ENCODE measurements at regions not wholly inside any gene's neighbourhood (a gene's known extent, or its start where the extent isn't known, plus 50 kb on each side); places are given as distances from the start of the nearest gene placed in this dataset.

- Histone ChIP-seq H3K4me1 (ENCODE audit: control insufficient read depth, insufficient read depth, low read length) (no peaks in the 10 kb centered on the region), H3K9me3 (replicated peaks; ENCODE audit: control insufficient read depth, low read depth, low read length) (no peaks in the 10 kb centered on the region), H3K27ac (ENCODE audit: low read length) (no peak overlapping the region), H3K36me3 (ENCODE audit: control insufficient read depth, insufficient read depth, low read length) (no peaks in the 10 kb centered on the region), H3K4me3 (ENCODE audit: low read length) (no peak overlapping the region), H3K27me3 (ENCODE audit: control insufficient read depth, insufficient read depth, low read length) (peaks cover 2% of the 10 kb centered on the region)
- 64% methylated on average over 16 of the region's 21 CpGs for WGBS (ENCODE audit: insufficient coverage)
- DNase-seq = no peak
These were observed 90.0 kb upstream of the PPP2R3B start for GRCh38 chrX:476724-477075.

- no peak overlapping the region for H3K4me3 ChIP-seq (ENCODE audit: low read length)
- no peaks in the 10 kb centered on the region for H3K4me1 ChIP-seq (ENCODE audit: control insufficient read depth, insufficient read depth, low read length)
- no peak for DNase-seq
- H3K9me3 ChIP-seq (replicated peaks; ENCODE audit: control insufficient read depth, low read depth, low read length) = no peaks in the 10 kb centered on the region
- WGBS (ENCODE audit: insufficient coverage) = 77% methylated on average over 18 of the region's 18 CpGs
- H3K27me3 ChIP-seq (ENCODE audit: control insufficient read depth, insufficient read depth, low read length) = peaks cover 4% of the 10 kb centered on the region
- H3K36me3 ChIP-seq (ENCODE audit: control insufficient read depth, insufficient read depth, low read length) = no peaks in the 10 kb centered on the region
- H3K27ac ChIP-seq (ENCODE audit: low read length) = no peak overlapping the region
These were observed 90.8 kb upstream of the PPP2R3B start for GRCh38 chrX:477441-478012.

DNA sequence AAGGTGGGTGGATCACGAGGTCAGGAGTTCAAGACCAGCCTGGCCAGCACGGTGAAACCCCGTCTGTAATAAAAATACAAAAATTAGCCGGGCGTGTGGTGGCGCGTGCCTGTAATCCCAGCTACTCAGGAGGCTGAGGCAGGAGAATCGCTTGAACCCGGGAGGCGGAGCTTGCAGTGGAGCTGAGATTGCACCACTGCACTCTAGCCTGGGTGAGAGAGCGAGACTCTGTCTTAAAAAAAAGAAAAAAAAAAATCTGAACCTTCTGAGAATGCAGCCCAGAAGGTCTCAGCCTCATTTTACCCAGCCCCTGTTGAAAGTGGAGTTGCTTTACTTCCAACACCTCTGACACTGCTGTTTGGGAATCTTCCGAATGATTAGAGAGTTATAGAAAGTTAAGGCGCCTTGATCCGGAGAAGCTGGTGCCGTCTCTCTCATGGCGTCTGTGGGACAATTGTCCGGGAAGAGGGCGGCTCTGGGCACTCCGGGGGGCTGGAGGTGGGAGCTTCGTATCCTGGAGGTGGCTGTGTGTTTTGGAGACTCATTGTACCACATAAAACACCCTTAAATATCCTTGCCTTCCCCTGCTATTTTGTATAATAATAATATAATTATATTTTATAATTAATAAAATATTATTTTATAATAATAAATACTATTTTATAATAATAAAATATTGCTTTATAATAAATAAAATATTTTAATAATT, 92.7 kb upstream of the PPP2R3B start:
- Histone ChIP-seq H3K9me3 (replicated peaks; ENCODE audit: control insufficient read depth, low read depth, low read length) (no peaks in the 10 kb centered on the region), H3K27ac (ENCODE audit: low read length) (no peak overlapping the region), H3K4me1 (ENCODE audit: control insufficient read depth, insufficient read depth, low read length) (no peaks in the 10 kb centered on the region), H3K27me3 (ENCODE audit: control insufficient read depth, insufficient read depth, low read length) (peaks cover 9% of the 10 kb centered on the region), H3K4me3 (ENCODE audit: low read length) (no peak overlapping the region), H3K36me3 (ENCODE audit: control insufficient read depth, insufficient read depth, low read length) (no peaks in the 10 kb centered on the region)
- no peak for DNase-seq
- 83% methylated on average over 10 of the region's 20 CpGs for WGBS (ENCODE audit: insufficient coverage)

DNA sequence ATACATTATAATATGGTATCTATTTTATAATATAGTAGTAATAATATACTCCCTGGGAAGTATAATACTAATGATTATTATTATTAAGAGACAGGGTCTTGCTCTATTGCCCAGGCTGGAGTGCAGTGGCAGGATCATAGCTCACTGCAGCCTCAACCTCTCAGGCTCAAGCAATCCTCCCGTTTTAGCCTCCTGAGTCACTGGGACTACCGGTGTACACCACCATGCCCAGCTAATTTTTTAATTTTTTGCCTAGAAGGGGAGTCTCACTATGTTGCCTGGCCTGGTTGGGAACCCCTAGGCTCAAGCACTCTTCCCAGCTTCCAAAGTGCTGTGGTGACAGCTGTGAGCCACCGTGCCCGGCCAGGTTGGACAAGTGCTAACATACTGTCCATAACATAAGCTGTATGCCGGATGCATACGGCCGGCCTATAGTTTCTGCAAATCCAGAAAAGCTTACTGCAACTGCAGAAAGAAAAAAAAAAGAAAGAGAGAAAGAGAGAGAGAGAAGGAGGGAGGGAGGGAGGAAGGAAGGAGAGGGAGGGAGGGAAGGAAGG, 94.2 kb upstream of the PPP2R3B start:
- 87% methylated on average over 5 of the region's 7 CpGs for WGBS (ENCODE audit: insufficient coverage)
- no peaks in the 10 kb centered on the region for H3K4me1 ChIP-seq (ENCODE audit: control insufficient read depth, insufficient read depth, low read length)

GRCh38 chrX:482192-482701, 95.5 kb upstream of the PPP2R3B start:
- Histone ChIP-seq H3K27ac (ENCODE audit: low read length) (no peak overlapping the region), H3K9me3 (replicated peaks; ENCODE audit: control insufficient read depth, low read depth, low read length) (no peaks in the 10 kb centered on the region), H3K4me1 (ENCODE audit: control insufficient read depth, insufficient read depth, low read length) (no peaks in the 10 kb centered on the region), H3K36me3 (ENCODE audit: control insufficient read depth, insufficient read depth, low read length) (no peaks in the 10 kb centered on the region), H3K4me3 (ENCODE audit: low read length) (no peak overlapping the region), H3K27me3 (ENCODE audit: control insufficient read depth, insufficient read depth, low read length) (peaks cover 7% of the 10 kb centered on the region)
- WGBS (ENCODE audit: insufficient coverage) = 67% methylated on average over 12 of the region's 13 CpGs
- DNase-seq = no peak

More for the DNA sequence above, 94.2 kb upstream of the PPP2R3B start:
- Histone ChIP-seq H3K4me3 (ENCODE audit: low read length) (no peak overlapping the region), H3K36me3 (ENCODE audit: control insufficient read depth, insufficient read depth, low read length) (no peaks in the 10 kb centered on the region), H3K27me3 (ENCODE audit: control insufficient read depth, insufficient read depth, low read length) (peaks cover 9% of the 10 kb centered on the region), H3K27ac (ENCODE audit: low read length) (no peak overlapping the region), H3K9me3 (replicated peaks; ENCODE audit: control insufficient read depth, low read depth, low read length) (no peaks in the 10 kb centered on the region)
- no peak for DNase-seq

DNA sequence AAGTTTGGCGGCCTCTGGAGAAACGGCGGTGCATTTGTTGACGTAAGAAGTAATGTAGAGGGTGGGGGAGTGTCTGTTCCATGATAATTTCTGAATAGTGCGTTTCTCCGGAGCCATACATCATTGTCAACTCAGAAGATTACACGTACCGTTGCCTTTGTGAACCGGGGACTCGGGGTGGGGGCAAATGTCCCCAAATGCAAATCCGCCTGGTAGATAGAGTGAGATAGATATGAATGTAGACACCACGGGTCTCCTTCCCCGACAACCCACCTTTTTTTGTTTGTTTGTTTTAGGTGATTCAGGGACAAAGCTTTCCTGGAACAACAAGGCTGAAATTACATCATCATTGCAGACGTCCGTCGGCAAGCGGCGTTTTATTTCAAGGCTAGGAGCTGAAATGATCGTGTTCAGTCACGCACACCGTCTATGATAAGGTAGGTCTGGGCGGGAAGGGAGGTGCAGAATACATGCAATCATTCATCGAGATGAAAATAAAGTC, 96.0 kb upstream of the PPP2R3B start:
- Histone ChIP-seq H3K36me3 (ENCODE audit: control insufficient read depth, insufficient read depth, low read length) (no peaks in the 10 kb centered on the region), H3K4me1 (ENCODE audit: control insufficient read depth, insufficient read depth, low read length) (no peaks in the 10 kb centered on the region), H3K27me3 (ENCODE audit: control insufficient read depth, insufficient read depth, low read length) (peaks cover 7% of the 10 kb centered on the region), H3K9me3 (replicated peaks; ENCODE audit: control insufficient read depth, low read depth, low read length) (no peaks in the 10 kb centered on the region), H3K4me3 (ENCODE audit: low read length) (no peak overlapping the region), H3K27ac (ENCODE audit: low read length) (no peak overlapping the region)
- 76% methylated on average over 16 of the region's 23 CpGs for WGBS (ENCODE audit: insufficient coverage)
- DNase-seq = no peak

GRCh38 chrX:485368-485767, 98.7 kb upstream of the PPP2R3B start:
- no peaks in the 10 kb centered on the region for H3K4me1 ChIP-seq (ENCODE audit: control insufficient read depth, insufficient read depth, low read length)
- WGBS (ENCODE audit: insufficient coverage) = 93% methylated on average over 13 of the region's 13 CpGs
- peaks cover 7% of the 10 kb centered on the region for H3K27me3 ChIP-seq (ENCODE audit: control insufficient read depth, insufficient read depth, low read length)
- no peak overlapping the region for H3K4me3 ChIP-seq (ENCODE audit: low read length)
- H3K27ac ChIP-seq (ENCODE audit: low read length) = no peak overlapping the region
- H3K36me3 ChIP-seq (ENCODE audit: control insufficient read depth, insufficient read depth, low read length) = no peaks in the 10 kb centered on the region
- no peaks in the 10 kb centered on the region for H3K9me3 ChIP-seq (replicated peaks; ENCODE audit: control insufficient read depth, low read depth, low read length)
- DNase-seq = no peak

DNA sequence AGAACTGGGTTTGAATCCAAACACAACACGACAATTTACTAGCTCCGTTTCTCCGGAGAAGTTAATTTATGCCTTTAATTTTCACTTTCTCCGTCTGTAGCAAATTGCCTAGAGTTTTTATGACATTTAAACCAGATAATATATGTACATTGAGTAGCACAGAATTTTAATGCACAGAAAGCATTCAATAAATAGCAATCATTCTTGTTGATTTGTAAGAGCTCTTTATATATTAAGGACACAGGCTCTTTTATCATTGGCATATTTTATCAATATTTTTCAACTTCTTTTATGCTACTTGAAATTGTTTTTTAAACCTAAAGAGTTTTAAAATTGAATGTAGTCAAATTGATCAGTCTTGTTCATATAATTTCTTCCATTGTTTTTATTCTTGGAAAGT, 99.6 kb upstream of the PPP2R3B start:
- Histone ChIP-seq H3K27me3 (ENCODE audit: control insufficient read depth, insufficient read depth, low read length) (peaks cover 7% of the 10 kb centered on the region), H3K4me3 (ENCODE audit: low read length) (no peak overlapping the region), H3K4me1 (ENCODE audit: control insufficient read depth, insufficient read depth, low read length) (no peaks in the 10 kb centered on the region), H3K36me3 (ENCODE audit: control insufficient read depth, insufficient read depth, low read length) (no peaks in the 10 kb centered on the region), H3K27ac (ENCODE audit: low read length) (no peak overlapping the region), H3K9me3 (replicated peaks; ENCODE audit: control insufficient read depth, low read depth, low read length) (no peaks in the 10 kb centered on the region)
- no CpG with 5 or more reads among the region's 4 CpGs for WGBS (ENCODE audit: insufficient coverage)
- DNase-seq = no peak

DNA sequence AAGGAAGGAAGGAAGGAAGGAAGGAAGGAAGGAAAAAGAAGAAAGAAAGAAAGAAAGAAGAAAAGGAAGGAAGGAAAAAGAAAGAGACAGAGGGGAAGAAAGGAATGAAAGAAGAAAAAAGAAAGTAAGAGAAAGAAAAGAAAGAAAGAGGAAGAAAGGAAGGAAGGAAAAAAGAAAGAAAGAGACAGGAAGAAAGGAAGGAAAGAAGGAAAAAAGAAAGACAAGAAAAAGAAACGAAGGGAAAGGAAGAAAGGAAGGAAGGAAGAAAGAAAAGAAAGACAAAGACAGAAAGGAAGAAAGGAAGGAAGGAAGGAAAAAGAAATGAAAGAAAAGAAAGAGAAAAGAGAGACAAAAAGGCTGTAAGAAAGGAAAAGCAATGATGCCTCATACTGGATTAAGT, 101.1 kb upstream of the PPP2R3B start:
- Histone ChIP-seq H3K4me1 (ENCODE audit: control insufficient read depth, insufficient read depth, low read length) (no peaks in the 10 kb centered on the region), H3K27me3 (ENCODE audit: control insufficient read depth, insufficient read depth, low read length) (peaks cover 2% of the 10 kb centered on the region), H3K4me3 (ENCODE audit: low read length) (no peak overlapping the region), H3K36me3 (ENCODE audit: control insufficient read depth, insufficient read depth, low read length) (no peaks in the 10 kb centered on the region), H3K9me3 (replicated peaks; ENCODE audit: control insufficient read depth, low read depth, low read length) (no peaks in the 10 kb centered on the region), H3K27ac (ENCODE audit: low read length) (no peak overlapping the region)
- DNase-seq = no peak
- WGBS (ENCODE audit: insufficient coverage) = 91% methylated on average over 1 of the region's 1 CpG

- Histone ChIP-seq H3K9me3 (replicated peaks; ENCODE audit: control insufficient read depth, low read depth, low read length) (no peaks in the 10 kb centered on the region), H3K4me3 (ENCODE audit: low read length) (no peak overlapping the region), H3K36me3 (ENCODE audit: control insufficient read depth, insufficient read depth, low read length) (no peaks in the 10 kb centered on the region), H3K27me3 (ENCODE audit: control insufficient read depth, insufficient read depth, low read length) (peaks cover 3% of the 10 kb centered on the region), H3K27ac (ENCODE audit: low read length) (no peak overlapping the region), H3K4me1 (ENCODE audit: control insufficient read depth, insufficient read depth, low read length) (no peaks in the 10 kb centered on the region)
- no peak for DNase-seq
- 35% methylated on average over 4 of the region's 12 CpGs for WGBS (ENCODE audit: insufficient coverage)
These were observed 103.1 kb upstream of the PPP2R3B start for GRCh38 chrX:489820-490219.

All from muscle of leg (tissue), 3 donors.